ENCODE measurements at regions not wholly inside any gene's neighbourhood (a gene's known extent, or its start where the extent isn't known, plus 50 kb on each side); places are given as distances from the start of the nearest gene placed in this dataset.

DNA sequence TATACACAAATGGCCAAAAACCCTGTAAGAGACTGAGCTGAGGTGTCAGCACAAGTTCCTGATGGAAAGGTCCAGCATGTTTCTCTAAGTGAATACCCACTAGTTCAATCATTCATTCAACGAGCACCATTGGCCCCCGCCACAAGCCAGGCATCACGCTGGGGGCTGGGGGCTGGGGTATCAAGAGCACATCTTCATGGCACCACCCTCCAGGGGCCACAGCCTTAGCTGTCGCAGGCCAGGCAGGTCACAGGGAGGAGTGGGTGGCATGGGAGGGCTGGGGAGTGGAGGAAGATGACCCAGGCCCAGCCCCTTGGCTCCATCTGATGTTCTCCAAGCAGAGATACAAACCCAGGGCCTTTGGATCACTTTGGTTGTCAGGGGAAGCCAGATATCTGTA is 97.9 kb downstream of the ACKR3 start:
- TF ChIP-seq CTCF (IDR thresholded peaks at IDR 0.05) (no peak), POLR2A (IDR thresholded peaks at IDR 0.05) (no peak)

Data from body of pancreas (tissue), 4 donors.